ENCODE measurements at regions not wholly inside any gene's neighbourhood (a gene's known extent, or its start where the extent isn't known, plus 50 kb on each side); places are given as distances from the start of the nearest gene placed in this dataset.

GRCh38 chr20:7308163-7308562 is 540.7 kb downstream of the BMP2 start (continued):
- TF ChIP-seq REST (IDR thresholded peaks at IDR 0.05): no peak
- no peak for TF ChIP-seq MAX (IDR thresholded peaks at IDR 0.05)
- TF ChIP-seq YY1 (IDR thresholded peaks at IDR 0.05): no peak

GRCh38 chr20:7313047-7313446 is 545.6 kb downstream of the BMP2 start:
- Histone ChIP-seq H3K4me3 (ENCODE audit: low read depth in 1 of 3, low read length in 3 of 3) (no peak overlapping the region), H3K9me3 (ENCODE audit: control insufficient read depth in 4 of 4, low read length in 3 of 4) (no peaks in the 10 kb centered on the region), H3K27me3 (ENCODE audit: control insufficient read depth in 4 of 4, insufficient read depth in 4 of 4, low read length in 3 of 4) (no peaks in the 10 kb centered on the region), H3K9ac (ENCODE audit: low read depth in 1 of 2, low read length in 2 of 2) (no peak overlapping the region), H3K36me3 (ENCODE audit: control insufficient read depth in 4 of 4, insufficient read depth in 3 of 4, low read depth in 1 of 4, low read length in 3 of 4) (no peaks in the 10 kb centered on the region), H3K4me1 (ENCODE audit: control insufficient read depth in 4 of 4, insufficient read depth in 4 of 4, low read length in 3 of 4) (no peaks in the 10 kb centered on the region), H3K27ac (ENCODE audit: low read depth in 1 of 2, low read length in 2 of 2) (no peak overlapping the region)
- no peak for DNase-seq (ENCODE audit: low spot score)
- WGBS: 69% methylated on average over 2 of the region's 2 CpGs
- TF ChIP-seq ATF3 (IDR thresholded peaks at IDR 0.05): no peak
- no peak for TF ChIP-seq RAD21 (IDR thresholded peaks at IDR 0.05)
- TF ChIP-seq RXRA (IDR thresholded peaks at IDR 0.05): no peak
- TF ChIP-seq ZBTB33 (IDR thresholded peaks at IDR 0.05): no peak
- TF ChIP-seq GABPA (IDR thresholded peaks at IDR 0.05 in 1 of 2, conservative IDR thresholded peaks at IDR 0.05 in 1 of 2): no peak
- no peak for TF ChIP-seq HNF4G (IDR thresholded peaks at IDR 0.05)
- no peak for TF ChIP-seq CTCF (IDR thresholded peaks at IDR 0.05; ENCODE audit: low read depth, low read length, missing input control)

GRCh38 chr20:7323957-7324356 is 556.5 kb downstream of the BMP2 start:
- no peaks in the 10 kb centered on the region for H3K4me1 ChIP-seq (ENCODE audit: control insufficient read depth in 4 of 4, insufficient read depth in 4 of 4, low read length in 3 of 4)
- no peak overlapping the region for H3K9ac ChIP-seq (ENCODE audit: low read depth in 1 of 2, low read length in 2 of 2)
- no peaks in the 10 kb centered on the region for H3K9me3 ChIP-seq (ENCODE audit: control insufficient read depth in 4 of 4, low read length in 3 of 4)
- WGBS: 79% methylated on average over 5 of the region's 5 CpGs
- no peak overlapping the region for H3K27ac ChIP-seq (ENCODE audit: low read depth in 1 of 2, low read length in 2 of 2)
- no peak for DNase-seq (ENCODE audit: low spot score)
- TF ChIP-seq HNF4G (IDR thresholded peaks at IDR 0.05) (no peak), NR2F2 (IDR thresholded peaks at IDR 0.05) (no peak), YY1 (IDR thresholded peaks at IDR 0.05) (no peak)
- H3K36me3 ChIP-seq (ENCODE audit: control insufficient read depth in 4 of 4, insufficient read depth in 3 of 4, low read depth in 1 of 4, low read length in 3 of 4): no peaks in the 10 kb centered on the region
- H3K27me3 ChIP-seq (ENCODE audit: control insufficient read depth in 4 of 4, insufficient read depth in 4 of 4, low read length in 3 of 4): no peaks in the 10 kb centered on the region
- no peak overlapping the region for H3K4me3 ChIP-seq (ENCODE audit: low read depth in 1 of 3, low read length in 3 of 3)

All from liver (tissue), 8 donors.